NT2/D1 (cell line): ENCODE measurements at regions not wholly inside any gene's neighbourhood (a gene's known extent, or its start where the extent isn't known, plus 50 kb on each side); places are given as distances from the start of the nearest gene placed in this dataset.

Experiments used
- SUZ12 ChIP-seq: IDR thresholded peaks from 2 replicates; pipeline ENCODE4 v1.6.1; 2011; ENCODE audit not compliant: insufficient read length, insufficient read depth; ENCODE audit errors: extremely low read depth
- YY1 ChIP-seq: IDR thresholded peaks from 2 replicates; pipeline ENCODE4 v1.6.1; 2011; ENCODE audit not compliant: insufficient read length, insufficient read depth
- ZNF274 ChIP-seq: IDR thresholded peaks from 2 replicates; pipeline ENCODE4 v1.6.1; 2011; ENCODE audit warnings: mild to moderate bottlenecking, low read depth, low read length

DNA sequence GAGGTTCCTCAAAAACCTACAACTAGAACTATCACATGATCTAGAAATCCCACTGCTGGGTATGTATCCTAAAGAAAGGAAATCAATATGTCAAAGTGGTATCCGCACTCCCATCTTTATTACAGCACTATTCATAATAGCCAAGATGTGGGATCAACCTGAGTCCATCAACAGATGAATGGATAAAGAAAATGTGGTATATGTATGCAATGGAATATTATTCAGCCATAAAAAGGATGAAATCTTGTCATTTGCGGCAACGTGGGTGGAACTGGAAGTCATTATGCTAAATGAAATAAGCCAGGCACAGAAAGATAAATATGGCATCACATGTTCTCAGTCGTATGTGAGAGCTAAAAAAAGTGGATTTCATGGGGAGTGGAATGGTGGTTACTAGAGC is 77.5 kb upstream of the DIO3 start:
- TF ChIP-seq SUZ12: no peak
- no peak for TF ChIP-seq ZNF274
- no peak for TF ChIP-seq YY1
